ENCODE measurements at regions not wholly inside any gene's neighbourhood (a gene's known extent, or its start where the extent isn't known, plus 50 kb on each side); places are given as distances from the start of the nearest gene placed in this dataset.

DNA sequence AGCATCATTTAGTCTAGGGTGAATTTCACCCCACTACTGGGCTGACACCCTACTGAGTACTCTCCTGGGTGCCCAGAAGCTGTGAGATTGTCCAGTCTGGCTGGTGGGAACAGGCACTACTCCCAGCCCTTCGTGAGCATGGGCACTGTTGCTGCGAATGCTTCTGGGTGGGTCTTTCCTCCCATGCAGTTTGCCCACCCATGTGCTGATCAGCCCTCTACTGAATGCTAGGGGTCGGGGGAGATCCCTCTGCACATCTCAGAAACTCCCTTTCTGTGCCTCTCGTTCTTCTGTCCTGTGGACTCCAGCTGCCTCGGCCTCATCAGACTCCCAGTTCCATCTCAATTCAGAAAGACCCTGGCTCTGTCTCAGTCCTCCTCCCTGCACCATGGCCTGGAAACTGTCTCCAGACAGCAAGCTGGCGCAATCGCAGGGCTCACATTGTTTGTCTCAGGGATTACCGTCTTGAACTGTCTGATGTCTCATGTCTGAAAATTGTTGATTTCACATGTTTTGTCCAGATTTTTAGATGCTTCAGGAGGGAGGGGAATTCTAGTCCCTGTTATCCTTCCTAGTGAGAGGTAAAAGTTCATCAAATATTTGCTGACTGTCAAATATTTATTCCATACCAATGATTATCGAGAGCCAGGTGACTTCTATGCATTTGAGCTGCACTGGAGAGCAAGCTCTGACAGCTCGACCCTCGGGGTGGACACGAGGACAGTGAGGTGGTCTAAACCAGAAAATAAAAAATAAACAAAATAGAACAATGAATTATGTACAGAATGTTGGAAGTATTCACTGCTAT, 316.6 kb upstream of the RTL1 start:
- TF ChIP-seq, protein P1, sequence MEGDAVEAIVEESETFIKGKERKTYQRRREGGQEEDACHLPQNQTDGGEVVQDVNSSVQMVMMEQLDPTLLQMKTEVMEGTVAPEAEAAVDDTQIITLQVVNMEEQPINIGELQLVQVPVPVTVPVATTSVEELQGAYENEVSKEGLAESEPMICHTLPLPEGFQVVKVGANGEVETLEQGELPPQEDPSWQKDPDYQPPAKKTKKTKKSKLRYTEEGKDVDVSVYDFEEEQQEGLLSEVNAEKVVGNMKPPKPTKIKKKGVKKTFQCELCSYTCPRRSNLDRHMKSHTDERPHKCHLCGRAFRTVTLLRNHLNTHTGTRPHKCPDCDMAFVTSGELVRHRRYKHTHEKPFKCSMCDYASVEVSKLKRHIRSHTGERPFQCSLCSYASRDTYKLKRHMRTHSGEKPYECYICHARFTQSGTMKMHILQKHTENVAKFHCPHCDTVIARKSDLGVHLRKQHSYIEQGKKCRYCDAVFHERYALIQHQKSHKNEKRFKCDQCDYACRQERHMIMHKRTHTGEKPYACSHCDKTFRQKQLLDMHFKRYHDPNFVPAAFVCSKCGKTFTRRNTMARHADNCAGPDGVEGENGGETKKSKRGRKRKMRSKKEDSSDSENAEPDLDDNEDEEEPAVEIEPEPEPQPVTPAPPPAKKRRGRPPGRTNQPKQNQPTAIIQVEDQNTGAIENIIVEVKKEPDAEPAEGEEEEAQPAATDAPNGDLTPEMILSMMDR (IDR thresholded peaks at IDR 0.05) = no peak
- TF ChIP-seq ZFX (IDR thresholded peaks at IDR 0.05; ENCODE audit: borderline replicate concordance) = no peak

Data from 22Rv1 (cell line).